GM18517 (cell line): ENCODE measurements at regions not wholly inside any gene's neighbourhood (a gene's known extent, or its start where the extent isn't known, plus 50 kb on each side); places are given as distances from the start of the nearest gene placed in this dataset.
"Not testable (repeated sequence)": the region's sequence is repeated elsewhere in the genome, so short reads cannot be mapped to it uniquely, and the experiment has no call there.

Source experiments
- ATAC-seq: cut with Tn5 transposase; IDR thresholded peaks from one replicate; pipeline ENCODE4 v1.9.1; 2021; ENCODE audit warnings: mild to moderate bottlenecking, moderate library complexity; ENCODE audit not compliant: unreplicated experiment

DNA sequence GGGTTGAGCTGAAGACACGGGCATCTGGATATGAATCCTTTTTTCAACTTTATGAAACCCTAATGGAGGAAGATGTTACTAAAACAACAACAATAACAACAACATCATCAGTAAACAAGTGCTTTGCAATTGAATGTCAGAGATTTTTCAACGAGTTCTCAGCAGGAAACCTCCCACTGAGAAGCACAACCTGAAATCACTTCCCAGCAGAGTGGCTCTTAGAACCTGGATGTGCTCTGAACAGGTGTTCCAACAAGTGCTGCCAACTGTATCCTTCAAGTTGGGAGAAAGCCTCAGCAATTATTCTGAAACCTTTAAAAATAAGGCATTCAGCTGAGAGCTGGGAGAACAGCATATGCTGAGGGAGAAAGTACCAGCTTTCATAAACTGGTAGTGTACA lies 1622.7 kb upstream of the CELF4 start:
- ATAC-seq, result no peak

DNA sequence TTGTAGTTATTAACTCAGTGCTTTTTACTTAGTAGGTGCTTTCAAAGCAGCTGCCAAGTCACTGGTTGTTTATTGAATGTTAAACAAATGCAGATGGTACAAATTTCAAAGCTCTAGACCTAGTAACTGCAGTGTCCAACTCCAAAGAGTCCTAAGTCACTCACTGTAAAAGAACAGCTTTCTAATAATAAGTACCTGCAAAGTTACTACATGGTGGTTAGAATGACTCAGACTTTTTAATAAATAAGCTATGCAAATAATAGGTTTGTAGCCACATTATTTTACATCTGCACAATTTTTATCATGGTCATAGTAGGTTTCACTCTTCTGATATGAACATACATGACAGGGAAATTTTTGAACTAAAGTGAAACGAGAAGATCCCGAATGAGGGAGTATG lies 1620.4 kb upstream of the CELF4 start:
- ATAC-seq, result no peak

DNA sequence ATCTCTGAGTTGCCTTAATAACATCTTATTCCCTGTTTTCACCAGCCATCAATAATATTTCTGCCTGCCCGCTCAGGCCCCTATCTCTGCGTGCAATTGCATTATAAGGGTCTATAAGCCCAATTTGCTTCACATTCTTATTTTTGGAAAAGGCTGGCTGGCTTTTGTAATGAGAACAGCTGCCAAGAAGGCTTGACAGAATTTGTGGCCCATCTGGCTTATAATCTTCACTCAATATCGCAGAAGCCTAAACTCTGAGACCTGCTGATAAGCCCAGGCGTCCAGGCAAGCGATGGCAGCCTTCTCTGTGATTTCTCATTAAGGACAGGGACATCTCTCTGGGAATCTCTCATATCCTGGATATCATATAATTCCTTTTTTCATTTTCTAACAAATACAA lies 1618.6 kb upstream of the CELF4 start:
- no peak for ATAC-seq

DNA sequence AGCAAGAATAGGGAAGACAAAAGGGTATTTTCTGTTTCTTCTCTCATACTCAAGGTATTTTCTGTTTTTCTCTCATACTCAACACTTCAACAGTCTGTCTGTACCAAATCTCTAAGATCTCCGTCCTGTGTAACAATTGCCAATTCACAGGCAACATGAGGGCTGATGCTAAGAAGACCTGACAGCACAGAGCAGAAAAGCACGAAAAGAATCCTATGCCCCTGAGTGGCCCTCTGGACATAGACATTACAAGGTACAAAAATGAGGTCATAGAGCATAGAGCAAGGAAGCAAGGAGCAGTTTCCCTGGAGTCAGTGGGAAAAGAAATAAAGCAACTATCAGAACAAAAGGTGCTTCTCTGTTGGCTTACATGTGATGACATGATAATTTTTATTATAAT lies 1612.6 kb upstream of the CELF4 start:
- no peak for ATAC-seq

DNA sequence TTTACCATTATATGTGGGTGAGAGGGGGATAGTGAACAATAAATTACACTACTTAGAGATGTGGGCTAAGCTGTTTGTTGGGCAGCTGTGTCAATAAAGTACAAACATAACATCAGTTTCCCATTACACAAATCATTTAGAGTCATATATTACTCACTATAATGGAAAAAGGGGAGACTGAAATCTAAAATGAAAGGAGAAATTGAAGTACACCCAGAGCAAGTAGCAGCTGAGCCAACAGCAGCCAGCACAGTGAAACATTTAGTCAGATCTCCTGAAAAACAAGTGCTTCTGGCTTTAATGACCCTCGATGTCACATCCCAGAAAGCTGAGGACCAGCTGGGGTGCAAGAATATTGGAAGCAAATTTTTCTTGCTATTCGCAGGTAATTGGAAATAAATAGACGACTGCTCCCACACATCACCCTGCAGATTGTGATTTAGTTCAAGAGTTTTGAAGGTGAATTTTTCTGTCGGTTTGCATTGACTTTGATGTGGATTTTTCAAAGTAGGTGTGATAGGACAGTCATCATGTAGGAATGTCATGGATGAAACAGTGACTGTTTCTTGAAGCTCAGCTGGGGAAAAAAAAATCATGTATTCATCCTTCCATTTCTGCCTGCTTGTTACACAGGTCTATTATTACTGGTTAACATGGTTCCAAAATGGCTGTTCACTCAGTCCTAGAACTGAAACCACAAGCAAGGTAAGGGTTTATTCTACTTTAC lies 1607.3 kb upstream of the CELF4 start:
- no peak for ATAC-seq

DNA sequence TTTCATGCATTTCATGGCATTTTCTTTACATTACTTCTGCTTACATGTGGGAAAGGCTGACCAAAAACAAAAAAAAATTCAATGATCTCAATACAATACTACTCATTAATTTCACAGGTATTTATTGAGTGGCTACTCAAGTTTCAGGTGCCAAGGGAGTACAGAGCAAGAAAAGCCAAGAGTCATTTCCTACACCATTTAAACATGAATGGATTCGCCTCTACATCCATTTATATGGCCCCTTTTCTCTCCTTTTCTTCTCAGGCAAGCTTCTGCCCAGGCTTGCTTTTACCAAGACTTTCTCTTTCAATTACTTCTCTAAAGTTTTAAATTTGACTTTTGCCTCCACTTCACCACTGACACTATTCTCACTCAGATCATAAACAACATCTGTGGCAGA lies 1603.1 kb upstream of the CELF4 start:
- no peak for ATAC-seq

DNA sequence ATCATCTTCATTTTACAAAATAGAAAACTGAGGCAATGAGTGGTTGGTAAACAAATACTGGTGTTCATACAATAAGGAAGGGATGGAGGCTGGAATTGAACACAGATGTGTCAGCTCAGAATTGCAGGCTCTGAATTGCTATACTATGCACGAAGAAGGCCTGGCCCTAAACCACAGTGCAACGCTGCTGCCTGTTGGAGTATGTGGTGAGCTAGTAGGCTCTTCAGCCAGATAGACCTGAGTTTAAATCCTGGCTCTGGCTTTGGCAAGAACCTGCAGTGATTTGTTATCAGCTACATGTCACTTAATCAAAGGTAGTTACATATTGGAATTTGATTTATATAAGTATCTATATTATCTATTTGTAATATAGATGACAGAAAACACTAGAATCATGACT lies 1602.4 kb upstream of the CELF4 start:
- no peak for ATAC-seq

DNA sequence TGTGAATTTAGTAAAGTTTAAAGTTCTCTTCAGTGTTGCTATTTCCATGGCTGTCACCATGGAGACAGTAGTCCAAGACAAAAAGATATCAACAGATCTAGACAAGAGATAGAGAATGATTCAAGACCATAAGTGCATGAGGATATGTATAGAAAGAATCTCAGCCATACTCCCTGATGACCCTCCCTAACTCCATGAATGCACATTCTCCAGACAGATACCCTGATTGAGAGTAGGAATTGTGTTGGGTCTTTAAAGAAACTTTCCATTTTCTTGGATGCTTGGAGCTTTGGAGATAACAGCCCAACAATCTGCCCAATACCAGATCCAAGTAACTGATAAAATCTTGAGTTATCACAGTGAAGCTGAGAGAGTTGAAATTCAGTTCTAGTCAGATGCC lies 1601.2 kb upstream of the CELF4 start:
- ATAC-seq, result no peak

DNA sequence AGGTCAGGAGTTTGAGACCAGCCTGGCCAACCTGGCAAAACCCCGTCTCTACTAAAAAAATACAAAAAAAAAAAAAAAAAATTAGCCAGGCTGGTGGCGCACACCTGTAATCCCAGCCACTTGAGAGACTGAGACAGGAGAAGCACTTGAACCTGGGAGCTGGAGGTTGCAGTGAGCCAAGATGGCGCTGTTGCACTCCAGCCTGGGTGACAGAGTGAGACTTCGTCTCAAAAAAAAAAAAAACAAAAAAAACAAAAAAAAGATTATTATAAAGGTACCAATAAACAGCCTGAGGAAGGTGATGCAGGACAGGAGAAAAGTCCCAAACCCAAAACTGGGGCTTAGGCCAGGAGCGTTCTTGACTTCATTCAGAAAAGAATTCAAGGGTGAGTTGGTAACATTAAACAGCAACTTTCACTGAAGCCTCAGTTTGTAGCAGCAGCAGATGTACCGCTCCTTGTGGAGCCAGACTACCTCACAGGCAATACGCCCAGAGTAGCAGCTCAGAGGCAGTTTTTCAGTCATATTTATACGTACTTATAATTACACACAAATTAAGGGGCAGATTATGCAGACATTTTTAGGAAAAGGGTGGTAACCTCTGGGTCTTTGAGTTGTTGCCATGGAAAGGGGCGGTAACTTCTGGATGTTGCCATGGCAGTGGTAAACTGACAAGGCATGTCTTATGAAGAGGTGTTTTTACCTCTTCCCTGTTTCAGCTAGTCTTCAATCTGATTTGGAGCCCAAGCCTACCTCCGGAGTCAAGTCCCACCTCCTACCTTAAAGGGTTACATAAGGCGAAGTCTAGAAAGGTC lies 1596.6 kb upstream of the CELF4 start:
- ATAC-seq, result no peak

DNA sequence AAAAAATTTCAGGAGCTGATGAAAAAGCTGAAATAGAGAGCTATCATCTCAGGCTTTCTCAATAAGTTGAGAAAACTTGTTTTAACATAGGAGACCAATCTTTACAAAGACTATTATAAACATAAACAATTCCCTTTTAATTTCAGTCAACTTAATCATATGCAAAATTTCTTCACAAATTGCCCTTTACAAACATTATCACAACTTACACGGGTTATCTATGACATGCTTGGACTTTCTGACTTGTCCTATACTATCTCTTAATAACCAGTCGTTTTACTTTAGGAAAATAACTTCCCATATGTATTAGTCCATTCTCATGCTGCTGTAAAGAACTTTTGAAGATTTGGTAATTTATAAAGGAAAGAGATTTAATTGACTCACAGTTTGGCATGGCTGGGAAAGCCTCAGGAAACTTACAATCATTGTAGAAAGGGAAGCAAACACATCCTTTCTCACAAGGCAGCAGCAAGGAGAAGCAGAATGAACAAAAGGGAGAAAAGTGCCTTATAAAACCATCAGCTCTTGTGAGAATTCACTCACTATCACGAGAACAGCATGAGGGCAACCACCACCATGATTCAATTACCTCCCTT lies 1583.7 kb upstream of the CELF4 start:
- no peak for ATAC-seq

DNA sequence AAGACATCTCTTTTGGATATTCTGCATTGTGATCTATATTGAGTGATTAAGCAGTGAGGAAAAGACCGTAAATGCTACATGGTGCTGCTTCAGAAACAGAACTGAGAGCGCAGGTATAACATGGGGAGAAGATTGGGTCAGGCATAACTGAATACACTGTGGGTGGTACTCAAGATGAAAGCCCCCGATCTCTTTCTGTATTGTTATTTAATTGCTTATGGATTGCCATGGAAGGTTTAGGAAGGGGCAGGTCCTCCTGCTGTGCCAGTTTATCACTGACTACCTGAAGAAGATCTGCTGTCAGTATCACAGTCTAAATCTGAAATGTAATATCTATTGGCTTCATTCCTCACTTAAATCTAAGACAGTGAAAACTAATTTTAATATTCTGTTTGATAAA lies 1568.7 kb upstream of the CELF4 start:
- no peak for ATAC-seq

DNA sequence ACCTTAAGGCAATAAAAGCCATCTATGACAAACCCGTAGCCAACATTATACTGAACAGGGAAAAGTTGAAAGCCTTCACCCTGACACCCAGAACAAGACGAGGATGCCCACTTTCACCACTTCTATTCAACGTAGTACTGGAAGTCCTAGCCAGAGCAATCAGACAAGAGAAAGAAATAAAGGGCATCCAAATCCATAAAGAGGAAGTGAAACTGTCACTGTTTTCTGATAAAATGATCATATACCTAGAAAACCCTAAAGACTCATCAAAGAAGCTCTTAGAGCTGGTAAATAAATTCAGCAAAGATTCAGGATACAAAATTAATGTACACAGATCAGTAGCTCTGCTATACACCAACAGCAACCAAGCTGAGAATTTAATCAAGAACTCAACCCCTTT lies 1561.9 kb upstream of the CELF4 start:
- not testable (repeated sequence) for ATAC-seq

DNA sequence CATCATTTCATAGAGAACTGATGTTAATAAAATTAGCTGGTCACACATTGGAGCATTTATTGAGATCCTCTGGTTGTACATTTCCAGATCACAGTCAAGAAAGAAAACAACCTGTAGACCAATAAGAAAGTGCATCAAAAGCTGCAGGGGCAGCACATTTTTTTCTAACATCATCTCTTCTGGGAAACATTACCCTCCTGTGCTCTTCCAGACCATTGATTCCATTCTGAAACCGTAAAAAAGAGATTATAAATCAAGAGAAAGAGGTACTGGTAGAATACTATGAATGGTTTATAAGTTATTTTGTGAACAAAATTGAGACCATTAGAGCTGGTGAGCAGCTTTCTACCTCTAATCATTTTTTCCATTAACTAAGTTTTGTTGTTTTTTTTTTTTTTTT lies 1548.2 kb upstream of the CELF4 start:
- no peak for ATAC-seq

DNA sequence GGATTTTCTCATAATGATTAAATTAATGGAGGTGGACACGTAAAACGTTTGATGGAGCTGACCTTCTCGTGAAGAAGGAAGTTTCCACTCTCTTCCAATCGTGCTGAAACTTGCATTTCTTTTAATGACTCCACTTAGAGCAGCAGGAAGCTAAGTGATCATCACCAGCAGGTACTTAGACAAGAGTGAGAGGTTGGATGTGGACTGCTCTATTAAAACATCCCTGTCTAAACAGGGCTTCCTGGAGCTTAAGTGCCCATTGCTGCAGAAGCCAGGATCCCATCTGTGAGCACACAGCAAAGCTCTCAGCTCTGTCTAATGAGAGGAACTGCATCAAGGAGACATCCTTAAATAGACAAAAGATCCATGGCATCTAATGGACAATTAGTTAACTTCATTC lies 1539.5 kb upstream of the CELF4 start:
- no peak for ATAC-seq

DNA sequence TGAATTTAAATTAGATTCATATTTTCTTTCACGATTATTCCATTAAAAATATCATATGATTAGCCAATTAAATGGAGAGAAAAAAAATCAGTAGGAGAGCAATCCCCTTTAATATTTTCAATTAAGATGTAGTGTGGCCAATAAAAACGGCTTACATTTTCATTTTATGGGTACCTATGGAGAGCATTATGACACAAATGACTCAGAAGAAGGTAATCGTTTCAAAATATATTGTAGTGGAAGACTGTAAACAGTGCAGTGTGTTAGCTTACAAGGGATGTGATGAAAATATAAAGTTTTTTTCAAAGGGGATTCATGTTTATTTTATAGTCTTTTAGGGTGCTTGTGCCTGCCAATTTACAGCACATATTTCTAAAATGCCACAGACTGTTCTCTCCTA lies 1507.4 kb upstream of the CELF4 start:
- no peak for ATAC-seq

DNA sequence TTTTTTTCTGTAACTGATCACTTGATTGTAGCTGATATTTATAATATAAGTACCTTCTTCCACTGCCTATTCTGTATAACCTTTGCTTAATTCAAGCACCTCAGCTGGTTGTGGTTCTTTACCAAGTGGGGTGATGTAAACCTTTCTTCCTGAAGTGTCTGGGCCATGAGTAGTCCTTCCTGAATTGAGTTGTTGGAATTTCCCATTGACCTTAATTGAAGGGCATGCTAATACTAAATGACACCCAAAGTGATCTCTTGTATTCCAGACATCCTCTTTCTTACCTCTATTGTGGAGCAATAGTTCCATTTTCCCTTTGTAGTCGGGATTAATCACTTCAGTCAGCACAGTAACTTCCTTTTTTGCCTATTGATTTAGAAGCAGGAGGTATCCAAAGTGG lies 1496.8 kb upstream of the CELF4 start:
- no peak for ATAC-seq

DNA sequence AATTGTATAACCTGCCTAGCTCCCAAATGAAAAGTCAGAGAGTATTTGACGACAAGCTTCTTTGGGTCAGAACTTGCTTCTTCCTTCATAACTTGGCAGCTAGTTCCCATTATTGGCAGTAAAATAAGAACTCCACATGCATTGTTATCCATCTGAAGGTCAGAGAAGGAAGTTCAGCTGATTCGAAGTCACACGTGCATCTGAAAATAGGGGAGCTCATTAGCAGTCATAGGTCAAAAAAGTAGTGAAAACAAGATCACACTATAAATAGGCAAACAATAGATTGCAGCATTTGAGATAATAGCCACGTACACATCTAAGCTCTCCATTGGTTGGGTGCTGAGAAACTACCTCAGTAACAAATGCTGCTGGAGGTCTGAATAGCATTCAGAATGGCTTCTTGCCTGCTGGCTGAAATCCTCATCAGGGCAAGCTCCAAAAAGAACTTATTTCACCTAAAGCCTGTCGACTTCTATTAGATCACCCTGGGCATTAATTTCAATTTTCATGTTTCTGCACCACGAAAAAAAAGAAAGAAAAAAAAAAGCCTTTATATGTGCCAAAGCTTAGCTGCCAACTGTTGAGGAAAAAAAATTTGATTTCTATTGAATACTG lies 1492.9 kb upstream of the CELF4 start:
- ATAC-seq, result no peak

DNA sequence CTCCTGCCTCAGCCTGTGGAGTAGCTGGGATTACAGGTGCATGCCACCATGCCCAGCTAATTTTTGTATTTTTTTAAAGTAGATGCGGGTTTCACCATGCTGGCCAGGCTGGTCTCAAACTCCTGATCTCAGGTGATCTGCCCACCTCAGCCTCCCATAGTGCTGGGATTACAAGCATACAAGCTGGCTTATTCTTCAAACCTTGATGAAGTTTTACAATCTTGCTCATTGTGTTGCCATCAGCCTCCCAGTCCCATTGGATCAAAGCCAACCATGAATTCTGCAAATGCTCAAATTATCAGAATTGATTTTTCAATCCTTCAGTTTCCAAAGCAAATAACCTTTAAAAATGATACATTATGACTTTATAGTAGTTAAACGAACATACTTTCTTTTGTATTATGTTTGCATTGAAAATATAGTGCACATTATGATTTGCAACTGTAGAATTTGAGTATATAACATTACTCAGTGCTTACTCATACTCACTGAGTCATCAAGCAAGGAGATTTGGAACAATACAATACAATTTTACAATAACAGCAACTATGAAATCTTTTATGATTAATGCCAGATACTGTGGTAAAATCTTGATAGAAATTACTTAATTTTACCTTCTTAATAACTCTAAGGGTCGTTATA lies 1491.9 kb upstream of the CELF4 start:
- no peak for ATAC-seq

DNA sequence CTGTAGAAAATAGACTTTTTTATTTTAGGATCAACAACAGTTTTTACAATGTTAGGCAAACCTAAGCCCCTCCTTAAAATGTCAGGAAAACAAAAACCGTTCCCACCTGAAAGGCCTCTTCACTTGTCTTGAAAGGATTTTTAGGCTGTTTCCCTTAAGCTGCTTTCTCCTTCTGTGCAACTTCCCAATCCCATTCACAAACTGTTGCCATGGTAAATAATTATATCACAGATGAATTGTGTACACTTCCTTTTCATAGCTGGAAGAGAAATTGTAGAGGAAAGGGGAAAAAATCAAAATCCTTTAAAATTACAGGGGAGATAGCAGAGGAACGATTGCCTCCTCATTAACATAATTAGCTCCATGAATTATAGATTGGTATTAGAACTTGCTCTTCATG lies 1488.0 kb upstream of the CELF4 start:
- no peak for ATAC-seq

DNA sequence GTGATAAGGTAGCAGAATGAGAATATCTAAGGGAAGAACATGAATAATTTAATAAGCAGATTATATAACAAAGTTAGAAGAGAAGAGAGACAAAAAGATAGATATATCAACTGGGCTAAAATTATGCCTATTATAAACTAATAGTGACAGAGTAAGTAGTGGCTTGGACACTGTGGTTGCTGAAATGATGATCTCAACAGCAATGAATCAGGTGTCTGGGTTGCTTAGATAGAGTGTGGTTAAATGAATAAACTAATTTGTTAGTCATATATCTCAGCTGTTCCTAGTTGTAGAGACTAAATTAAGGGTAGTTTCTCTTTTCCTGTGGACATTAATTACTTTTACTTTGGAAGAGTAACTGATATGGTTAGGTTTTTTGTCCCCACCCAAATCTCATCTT lies 1485.4 kb upstream of the CELF4 start:
- ATAC-seq, result no peak

DNA sequence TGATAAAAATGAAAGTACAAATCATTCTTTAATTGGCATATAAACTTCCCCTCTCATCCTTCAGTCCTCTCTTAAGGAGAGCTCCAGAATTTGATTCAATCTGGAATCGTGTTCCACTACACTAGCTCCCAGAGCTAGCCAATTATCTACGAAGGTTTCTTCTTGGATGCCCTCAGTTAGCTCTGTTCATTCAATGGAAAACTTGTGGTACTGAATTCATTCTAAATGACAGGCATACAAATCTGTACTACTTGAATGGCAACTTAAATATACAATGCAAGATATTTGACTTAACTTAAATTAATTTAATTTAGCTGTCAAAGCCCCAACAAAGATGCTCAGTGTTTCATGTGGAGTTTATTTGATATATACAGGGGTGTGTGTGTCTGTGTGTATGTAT lies 1474.2 kb upstream of the CELF4 start:
- ATAC-seq, result no peak
